ENCODE measurements at regions not wholly inside any gene's neighbourhood (a gene's known extent, or its start where the extent isn't known, plus 50 kb on each side); places are given as distances from the start of the nearest gene placed in this dataset.

DNA sequence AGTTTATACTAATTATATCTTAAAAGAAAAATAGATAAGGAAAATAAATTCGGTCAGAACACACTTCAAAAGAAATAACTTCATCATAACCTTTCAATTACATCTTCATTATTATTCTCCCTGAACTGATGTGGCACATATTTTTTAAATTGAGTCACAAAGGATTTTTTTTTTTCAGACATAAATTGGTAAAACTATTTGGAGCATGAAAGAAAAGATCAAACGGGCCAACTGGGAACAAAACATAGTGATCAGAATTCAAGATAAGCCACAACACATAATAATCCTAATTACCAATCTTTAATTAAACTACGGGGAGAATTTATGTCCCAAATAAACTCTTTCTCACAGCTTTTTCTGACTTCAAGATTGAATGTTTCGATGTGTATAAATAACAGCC lies 258.2 kb upstream of the MAGI2 start:
- no peak for TF ChIP-seq POLR2A (IDR thresholded peaks at IDR 0.05; ENCODE audit: low read length)
- TF ChIP-seq GATA1 (IDR thresholded peaks at IDR 0.05; ENCODE audit: low read depth, low read length), result no peak
